Spleen (tissue), 7 donors: ENCODE measurements at regions not wholly inside any gene's neighbourhood (a gene's known extent, or its start where the extent isn't known, plus 50 kb on each side); places are given as distances from the start of the nearest gene placed in this dataset.

Experiments used
- POLR2A ChIP-seq, 3 donors: fragments of 450-650 bp; IDR thresholded peaks; one replicate each; pipeline ENCODE4 v1.5.1; 2017; ENCODE audit warnings: antibody characterized with exemption in 3 of 3, mild to moderate bottlenecking in 1 of 3
- POLR2AphosphoS5 ChIP-seq, 3 donors: sonication (generic); formaldehyde crosslinking; IDR thresholded peaks; one replicate each; pipeline ENCODE4 v1.5.1; 2017; ENCODE audit warnings: antibody characterized with exemption in 3 of 3
- TF ChIP-seq, protein P1 (sequence below), 11 experiments: fragments of 200-600 bp in 7 of 11; fragments of 450-650 bp in 4 of 11; sonication (generic) in 4 of 11; IDR thresholded peaks in 8 of 11; conservative IDR thresholded peaks in 3 of 11; 1 replicate in 7 of 11; 2 replicates in 4 of 11; pipeline versions ENCODE4 v1.4.0 to v1.8.0; 2016 to 2021; ENCODE audit warnings: antibody characterized with exemption in 11 of 11, inconsistent platforms in 4 of 11, mild to moderate bottlenecking in 1 of 11
- donor health status: DM: no; HTN: no; CAD: no; lungs with moderate emphysema.
- donor health status: DM: no; HTN: no; CAD: no.
- donor health status: DM: no; HTN: no; CAD: no.

DNA sequence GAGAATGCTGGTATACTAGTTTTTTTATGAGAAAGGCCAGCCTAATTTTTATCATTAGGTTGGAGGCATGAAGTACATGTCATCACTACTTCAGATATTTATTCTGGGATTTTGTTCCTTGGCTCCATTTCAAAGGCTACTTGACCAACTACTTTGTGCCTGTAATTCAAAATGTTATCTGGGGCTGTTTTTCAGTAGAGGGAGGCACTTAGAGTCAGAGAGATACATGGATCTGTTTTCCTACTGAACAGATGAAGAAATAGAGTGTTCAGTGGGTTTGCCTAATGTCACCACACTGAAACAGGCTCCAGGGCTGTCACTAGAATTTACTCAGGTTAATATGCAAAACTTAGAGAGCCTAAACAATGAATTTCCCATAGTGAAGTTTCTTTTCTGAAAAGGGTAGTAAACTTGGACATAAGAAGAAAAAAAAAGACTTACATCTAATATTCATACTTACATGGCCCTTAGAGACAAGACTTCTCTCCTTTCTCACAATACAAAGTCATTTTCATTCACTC, 127.3 kb upstream of the ITGB1 start:
- TF ChIP-seq, protein P1, sequence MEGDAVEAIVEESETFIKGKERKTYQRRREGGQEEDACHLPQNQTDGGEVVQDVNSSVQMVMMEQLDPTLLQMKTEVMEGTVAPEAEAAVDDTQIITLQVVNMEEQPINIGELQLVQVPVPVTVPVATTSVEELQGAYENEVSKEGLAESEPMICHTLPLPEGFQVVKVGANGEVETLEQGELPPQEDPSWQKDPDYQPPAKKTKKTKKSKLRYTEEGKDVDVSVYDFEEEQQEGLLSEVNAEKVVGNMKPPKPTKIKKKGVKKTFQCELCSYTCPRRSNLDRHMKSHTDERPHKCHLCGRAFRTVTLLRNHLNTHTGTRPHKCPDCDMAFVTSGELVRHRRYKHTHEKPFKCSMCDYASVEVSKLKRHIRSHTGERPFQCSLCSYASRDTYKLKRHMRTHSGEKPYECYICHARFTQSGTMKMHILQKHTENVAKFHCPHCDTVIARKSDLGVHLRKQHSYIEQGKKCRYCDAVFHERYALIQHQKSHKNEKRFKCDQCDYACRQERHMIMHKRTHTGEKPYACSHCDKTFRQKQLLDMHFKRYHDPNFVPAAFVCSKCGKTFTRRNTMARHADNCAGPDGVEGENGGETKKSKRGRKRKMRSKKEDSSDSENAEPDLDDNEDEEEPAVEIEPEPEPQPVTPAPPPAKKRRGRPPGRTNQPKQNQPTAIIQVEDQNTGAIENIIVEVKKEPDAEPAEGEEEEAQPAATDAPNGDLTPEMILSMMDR (IDR thresholded peaks at IDR 0.05 in 8 of 11, conservative IDR thresholded peaks at IDR 0.05 in 3 of 11): no peak
- TF ChIP-seq POLR2A (IDR thresholded peaks at IDR 0.05) (no peak), POLR2AphosphoS5 (IDR thresholded peaks at IDR 0.05) (no peak)
